Endothelial cell of umbilical vein (primary cell): ENCODE measurements at regions not wholly inside any gene's neighbourhood (a gene's known extent, or its start where the extent isn't known, plus 50 kb on each side); places are given as distances from the start of the nearest gene placed in this dataset.

ENCODE experiments used
- BruUV-seq: library from RNA; stranded (reverse); fragments of 400-500 nt; replicated peaks from 2 replicates; lab custom pipeline; 2021; lab: Mats Ljungman, UMichigan
- CTCF ChIA-PET: fragments of 300-600, 350-600 bp; sonication (Branson Sonifier 250); formaldehyde crosslinking; loops from one replicate; lab custom pipeline; 2021; ENCODE audit warnings: antibody characterized with exemption, inconsistent platforms; lab: Charles Lee
- POLR2A ChIA-PET: fragments of 300-600, 350-600 bp; sonication (Branson Sonifier 250); formaldehyde crosslinking; loops from one replicate; lab custom pipeline; 2021; ENCODE audit warnings: antibody characterized with exemption, inconsistent platforms; lab: Charles Lee
- DNase-seq: peaks from one replicate; pipeline ENCODE4 v3.0.0-alpha.2; 2011; ENCODE audit warnings: low read depth, low spot score
- FAIRE-seq: peaks from 2 replicates; lab custom pipeline; 2011; peaks lifted over from hg19 to GRCh38; lab: Jason Lieb, UNC
- H2AFZ ChIP-seq: 2 replicates; pipeline ENCODE4 v1.6.0; 2012; ENCODE audit warnings: low read depth, low read length, control low read depth, inconsistent platforms
- H3K27ac ChIP-seq: 2 replicates; pipeline ENCODE4 v1.5.1; 2011; ENCODE audit warnings: low read depth, mild to moderate bottlenecking, control low read depth, low read length, moderate library complexity; ENCODE audit not compliant: insufficient read depth
- H3K27me3 ChIP-seq, 2 experiments: 2 replicates each; pipeline versions ENCODE4 v1.6.0 to v1.6.1; 2011; ENCODE audit warnings: low read length in 2 of 2, mixed read lengths in 1 of 2; ENCODE audit not compliant: control insufficient read depth in 2 of 2, insufficient read depth in 2 of 2
- H3K36me3 ChIP-seq, 2 experiments: 2 replicates in 1 of 2; 3 replicates in 1 of 2; pipeline ENCODE4 v1.5.1; 2011; ENCODE audit warnings: low read length in 2 of 2, mild to moderate bottlenecking in 1 of 2, moderate library complexity in 1 of 2; ENCODE audit not compliant: control insufficient read depth in 2 of 2, insufficient read depth in 2 of 2; ENCODE audit errors: extremely low read depth in 1 of 2
- H3K4me1 ChIP-seq: 3 replicates; pipeline ENCODE4 v1.5.1; 2011; ENCODE audit warnings: mild to moderate bottlenecking, low read length; ENCODE audit not compliant: control insufficient read depth, insufficient read depth; ENCODE audit errors: extremely low read depth
- H3K4me2 ChIP-seq: 2 replicates; pipeline ENCODE4 v1.6.1; 2011; ENCODE audit warnings: low read length, control low read depth, mixed read lengths; ENCODE audit not compliant: insufficient read depth
- H3K4me3 ChIP-seq, 3 experiments: fragments of 200-600 bp in 1 of 3; sonication (generic), shearing (Covaris generic) in 1 of 3; replicated peaks in 1 of 3; 2 replicates each; pipeline ENCODE4 v1.5.1; 2011 to 2016; ENCODE audit warnings: control low read depth in 3 of 3, low read length in 3 of 3, mild to moderate bottlenecking in 2 of 3, inconsistent platforms in 1 of 3, low read depth in 1 of 3, moderate library complexity in 1 of 3; ENCODE audit not compliant: insufficient read depth in 1 of 3
- H3K79me2 ChIP-seq: 2 replicates; pipeline ENCODE4 v1.6.0; 2012; ENCODE audit warnings: low read length, inconsistent platforms; ENCODE audit not compliant: control insufficient read depth, insufficient read depth
- H3K9ac ChIP-seq: replicated peaks from 2 replicates; pipeline ENCODE3; 2011; ENCODE audit warnings: low read length, control low read depth; ENCODE audit not compliant: insufficient read depth; ENCODE audit errors: extremely low read depth
- H3K9me1 ChIP-seq: replicated peaks from 3 replicates; pipeline ENCODE4 v1.6.0; 2011; ENCODE audit warnings: mild to moderate bottlenecking, low read length; ENCODE audit not compliant: control insufficient read depth, insufficient read depth; ENCODE audit errors: extremely low read depth
- H3K9me3 ChIP-seq: replicated peaks from 2 replicates; pipeline ENCODE4 v1.5.1; 2012; ENCODE audit warnings: low read length, inconsistent platforms; ENCODE audit not compliant: control insufficient read depth, insufficient read depth
- H4K20me1 ChIP-seq: replicated peaks from 2 replicates; pipeline ENCODE3; 2011; ENCODE audit warnings: mild to moderate bottlenecking, low read length; ENCODE audit not compliant: control insufficient read depth, insufficient read depth; ENCODE audit errors: extremely low read depth
- CTCF ChIP-seq, 2 donors: IDR thresholded peaks; 1 replicate in 1 of 2; 2 replicates in 1 of 2; pipeline ENCODE4 v1.5.1; 2011; ENCODE audit warnings: low read length in 2 of 2, mild to moderate bottlenecking in 2 of 2, moderate library complexity in 2 of 2, control low read depth in 1 of 2, inconsistent platforms in 1 of 2, low read depth in 1 of 2; ENCODE audit not compliant: insufficient read depth in 1 of 2; ENCODE audit errors: extremely low read depth in 1 of 2
- EZH2 ChIP-seq: IDR thresholded peaks from 2 replicates; pipeline ENCODE4 v1.6.1; 2012; ENCODE audit warnings: borderline replicate concordance, low read depth, mild to moderate bottlenecking, moderate library complexity, low read length, inconsistent platforms; ENCODE audit not compliant: severe bottlenecking
- FOS ChIP-seq: IDR thresholded peaks from 2 replicates; pipeline ENCODE4 v1.6.1; 2011; ENCODE audit warnings: mild to moderate bottlenecking, low read length, moderate library complexity, borderline replicate concordance; ENCODE audit not compliant: insufficient read depth
- GATA2 ChIP-seq: IDR thresholded peaks from 2 replicates; pipeline ENCODE4 v1.7.0; 2011; ENCODE audit warnings: low read depth, mild to moderate bottlenecking, moderate library complexity, mixed read lengths, low read length; ENCODE audit not compliant: insufficient read length, insufficient read depth
- JUN ChIP-seq: IDR thresholded peaks from 2 replicates; pipeline ENCODE4 v1.6.1; 2011; ENCODE audit warnings: borderline replicate concordance, low read depth; ENCODE audit not compliant: insufficient read length, insufficient read depth
- MYC ChIP-seq: IDR thresholded peaks from one replicate; pipeline ENCODE4 v1.6.1; 2011; ENCODE audit warnings: mild to moderate bottlenecking, low read depth, low read length
- POLR2A ChIP-seq: IDR thresholded peaks from 2 replicates; pipeline ENCODE4 v1.6.1; 2012; ENCODE audit warnings: low read depth, mild to moderate bottlenecking, control low read depth, low read length
- POLR2AphosphoS5 ChIP-seq: IDR thresholded peaks from 2 replicates; pipeline ENCODE4 v1.6.1; 2012; ENCODE audit warnings: low read depth, mild to moderate bottlenecking, control low read depth, low read length, moderate library complexity; ENCODE audit not compliant: insufficient read depth
- dilution Hi-C: fragments of 300-500 bp; cut with MboI; formaldehyde crosslinking; loops from one replicate; pipeline ENCODE4 v1.15.0; 2019; ENCODE audit warnings: low sequenced_read_pairs; ENCODE audit not compliant: extremely low pct_ligation_motif_present
- intact Hi-C: fragments of 100-400 bp; cut with micrococcal nuclease; formaldehyde crosslinking; loops from one replicate; pipeline ENCODE4 v1.10.0; 2022
- TF ChIP-seq, protein P1 (sequence below): IDR thresholded peaks from 2 replicates; pipeline ENCODE4 v1.6.1; 2011; ENCODE audit not compliant: insufficient read depth, insufficient read length

DNA sequence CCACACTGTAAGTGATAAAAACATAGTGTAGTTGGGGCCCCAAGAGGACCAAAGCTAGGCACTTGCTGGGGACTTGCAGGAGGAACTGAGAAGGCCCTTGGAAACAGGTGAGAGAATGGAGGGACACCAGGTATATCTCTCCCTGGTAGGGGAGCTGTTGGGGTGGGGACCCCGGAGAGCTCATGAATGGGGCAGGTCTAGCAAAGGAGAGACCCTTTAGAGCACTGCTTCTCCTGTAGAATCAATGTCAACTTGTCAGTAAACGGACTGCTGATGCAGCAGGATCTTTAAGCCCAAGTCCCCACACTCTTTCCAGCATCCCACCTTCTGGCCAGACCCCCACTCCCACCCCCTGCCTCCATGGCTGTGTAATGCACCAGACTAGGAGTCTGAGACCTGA lies 109.6 kb upstream of the THY1 start:
- Histone ChIP-seq H3K27ac (no peak overlapping the region), H3K9me1 (no peaks in the 10 kb centered on the region), H2AFZ (no peak overlapping the region), H3K27me3 (peaks cover 0 to 2% of the 10 kb centered on the region in 2 experiments), H3K36me3 (no peaks in the 10 kb centered on the region), H4K20me1 (no peaks in the 10 kb centered on the region), H3K79me2 (no peaks in the 10 kb centered on the region), H3K4me2 (no peak overlapping the region), H3K4me3 (no peak overlapping the region), H3K9me3 (no peaks in the 10 kb centered on the region), H3K9ac (no peak overlapping the region), H3K4me1 (no peaks in the 10 kb centered on the region)
- no peak for TF ChIP-seq EZH2
- no peak for TF ChIP-seq POLR2A
- no peak for TF ChIP-seq POLR2AphosphoS5
- TF ChIP-seq MYC = no peak
- TF ChIP-seq FOS = no peak
- TF ChIP-seq, protein P1, sequence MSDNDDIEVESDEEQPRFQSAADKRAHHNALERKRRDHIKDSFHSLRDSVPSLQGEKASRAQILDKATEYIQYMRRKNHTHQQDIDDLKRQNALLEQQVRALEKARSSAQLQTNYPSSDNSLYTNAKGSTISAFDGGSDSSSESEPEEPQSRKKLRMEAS = no peak
- no peak for TF ChIP-seq JUN
- TF ChIP-seq GATA2 = no peak
- TF ChIP-seq CTCF (IDR thresholded peaks at IDR 0.05; ENCODE audit: extremely low read depth in 1 of 2, insufficient read depth in 1 of 2, low read depth in 1 of 2, low read length in 2 of 2) = no peak
- dilution Hi-C loops = no loop called here
- BruUV-seq = no TSS peak
- DNase-seq (no peak), FAIRE-seq (no peak)
- POLR2A ChIA-PET = no interaction called here
- intact Hi-C loops = no loop called here
- CTCF ChIA-PET = interaction anchor here (0.7 kb wide), 1 partner anchor 20 kb away, joined by 3 read pairs; no protein-coding TSS in a partner anchor
